HG02885 (cell line): ENCODE measurements at regions not wholly inside any gene's neighbourhood (a gene's known extent, or its start where the extent isn't known, plus 50 kb on each side); places are given as distances from the start of the nearest gene placed in this dataset.
"Not testable (repeated sequence)": the region's sequence is repeated elsewhere in the genome, so short reads cannot be mapped to it uniquely, and the experiment has no call there.

Experiments used
- ATAC-seq: cut with Tn5 transposase; IDR thresholded peaks from one replicate; pipeline ENCODE4 v1.9.1; 2021; ENCODE audit warnings: mild to moderate bottlenecking; ENCODE audit not compliant: unreplicated experiment, poor library complexity

GRCh38 chr2:11949732-11950523 is 203.5 kb downstream of the LPIN1 start:
- no peak for ATAC-seq

DNA sequence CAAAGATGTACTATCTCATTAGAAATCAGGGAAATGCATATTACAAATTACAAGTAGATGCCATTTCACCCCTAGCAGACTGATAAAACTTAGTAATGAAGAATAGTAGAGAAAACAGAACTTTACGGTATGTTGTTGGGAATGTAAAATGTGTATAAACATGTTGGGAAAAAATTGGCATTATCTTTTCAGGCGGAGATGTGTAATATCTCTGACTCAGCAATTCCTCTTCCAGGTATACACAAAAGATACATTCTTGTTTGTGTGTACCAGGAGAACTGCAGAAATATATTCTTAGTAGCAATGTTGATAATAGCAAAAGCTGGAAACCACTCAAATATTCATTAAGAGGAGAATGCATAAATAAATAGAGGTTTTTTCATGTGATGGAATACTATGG is 204.5 kb downstream of the LPIN1 start:
- ATAC-seq = no peak

- ATAC-seq = not testable (repeated sequence)
These were observed 205.1 kb downstream of the LPIN1 start for GRCh38 chr2:11951492-11951891.

DNA sequence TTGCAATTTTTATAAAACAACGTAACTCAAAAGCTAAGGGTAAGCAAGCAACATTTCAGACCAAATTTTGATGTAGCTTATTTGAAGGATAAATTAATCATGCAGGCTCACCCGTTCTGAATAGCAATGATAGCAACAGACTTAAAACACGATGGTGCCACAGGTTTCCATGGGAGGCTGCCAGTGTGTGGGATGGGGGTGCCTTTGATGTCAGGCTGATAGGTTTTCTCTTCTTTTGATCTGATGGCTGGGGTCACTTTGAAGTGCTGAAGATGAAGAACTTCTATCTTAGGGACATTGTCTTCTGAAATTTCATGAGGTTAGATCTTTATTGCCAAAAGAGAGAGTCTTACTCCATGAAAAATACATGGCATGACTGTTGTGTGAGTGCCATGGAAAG is 206.8 kb downstream of the LPIN1 start:
- ATAC-seq = no peak

GRCh38 chr2:11955314-11955713 is 208.9 kb downstream of the LPIN1 start:
- no peak for ATAC-seq

DNA sequence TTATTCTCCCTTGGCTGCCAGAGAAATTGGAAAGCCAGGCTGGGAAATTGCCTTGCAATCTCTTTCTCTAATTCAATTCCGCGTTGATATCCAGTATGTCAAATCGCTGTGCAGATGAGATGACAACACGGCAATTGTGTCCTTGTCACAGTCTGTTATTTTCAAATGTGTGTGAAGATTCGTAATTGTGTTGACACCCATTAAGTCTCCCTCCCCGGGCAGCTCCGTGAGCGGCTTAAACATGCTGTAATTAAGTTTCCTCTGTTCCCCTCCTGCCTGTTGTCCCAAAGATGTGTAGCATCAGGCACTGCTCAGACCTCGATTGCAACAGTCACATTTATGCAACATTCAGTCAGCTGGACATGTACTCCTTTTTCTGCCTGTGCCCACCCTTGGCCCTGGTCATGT is 209.5 kb downstream of the LPIN1 start:
- no peak for ATAC-seq

GRCh38 chr2:11962707-11963328 is 216.4 kb downstream of the LPIN1 start:
- ATAC-seq = no peak

DNA sequence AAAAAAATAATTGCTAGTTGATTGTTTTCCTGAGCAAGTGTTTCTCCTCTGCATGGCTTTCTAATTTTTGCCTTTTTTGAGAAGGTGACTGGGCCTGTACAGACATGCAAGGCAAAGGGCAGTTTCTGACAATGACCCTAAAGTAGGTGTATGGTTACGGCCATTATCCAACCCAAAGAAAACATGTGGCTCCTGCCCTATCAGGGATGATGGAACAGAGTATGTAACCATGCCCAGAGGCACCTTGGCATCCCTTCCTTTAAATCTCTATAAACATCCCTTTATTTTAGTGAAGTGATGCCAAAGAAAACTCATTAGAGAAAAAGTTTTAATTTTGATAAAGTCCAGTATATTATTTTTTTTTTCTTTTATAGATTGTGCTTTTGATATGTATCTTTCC is 217.5 kb downstream of the LPIN1 start:
- no peak for ATAC-seq

GRCh38 chr2:11967946-11968465 is 221.6 kb downstream of the LPIN1 start:
- no peak for ATAC-seq

DNA sequence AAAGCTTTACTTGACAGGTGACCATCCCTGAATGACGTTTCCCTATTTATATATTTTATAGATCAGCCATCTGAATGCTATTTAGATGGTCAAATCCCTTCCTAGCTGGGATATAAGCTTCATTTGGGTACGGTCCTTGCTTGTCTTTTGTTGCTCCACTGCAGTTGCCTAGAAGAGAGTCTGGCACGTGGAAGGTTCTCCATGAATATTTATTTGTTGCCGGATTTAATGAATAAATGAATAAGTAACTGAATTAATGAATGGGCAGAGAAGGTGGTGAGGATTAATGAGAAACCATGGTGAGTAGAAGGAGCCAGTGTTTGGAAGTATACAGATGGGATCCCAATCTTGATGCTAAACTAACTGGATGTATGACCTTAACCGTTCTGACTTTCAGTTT is 222.1 kb downstream of the LPIN1 start:
- no peak for ATAC-seq

DNA sequence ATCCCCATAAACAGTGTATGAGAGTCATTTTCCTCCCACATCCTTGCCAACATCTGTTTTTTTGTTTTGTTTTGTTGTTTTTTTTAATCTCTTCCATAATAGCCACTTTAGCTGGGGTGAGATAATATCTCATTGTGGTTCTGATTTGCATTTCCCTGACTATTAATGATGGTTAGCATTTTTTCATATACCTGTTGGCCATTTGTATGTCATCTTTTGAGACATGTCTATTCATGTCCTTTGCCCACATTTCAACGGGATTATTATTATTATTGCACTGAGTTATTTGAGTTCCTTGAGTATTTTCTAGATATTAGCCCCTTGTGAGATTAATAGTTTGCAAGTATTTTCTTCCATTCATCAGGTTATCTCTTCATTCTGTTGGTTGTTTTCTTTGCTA is 223.3 kb downstream of the LPIN1 start:
- no peak for ATAC-seq

- ATAC-seq = no peak
These were observed 228.1 kb downstream of the LPIN1 start for GRCh38 chr2:11974573-11974972.

- no peak for ATAC-seq
These were observed 228.9 kb downstream of the LPIN1 start for GRCh38 chr2:11975373-11975772.

GRCh38 chr2:11976073-11976472 is 229.6 kb downstream of the LPIN1 start:
- ATAC-seq = no peak

DNA sequence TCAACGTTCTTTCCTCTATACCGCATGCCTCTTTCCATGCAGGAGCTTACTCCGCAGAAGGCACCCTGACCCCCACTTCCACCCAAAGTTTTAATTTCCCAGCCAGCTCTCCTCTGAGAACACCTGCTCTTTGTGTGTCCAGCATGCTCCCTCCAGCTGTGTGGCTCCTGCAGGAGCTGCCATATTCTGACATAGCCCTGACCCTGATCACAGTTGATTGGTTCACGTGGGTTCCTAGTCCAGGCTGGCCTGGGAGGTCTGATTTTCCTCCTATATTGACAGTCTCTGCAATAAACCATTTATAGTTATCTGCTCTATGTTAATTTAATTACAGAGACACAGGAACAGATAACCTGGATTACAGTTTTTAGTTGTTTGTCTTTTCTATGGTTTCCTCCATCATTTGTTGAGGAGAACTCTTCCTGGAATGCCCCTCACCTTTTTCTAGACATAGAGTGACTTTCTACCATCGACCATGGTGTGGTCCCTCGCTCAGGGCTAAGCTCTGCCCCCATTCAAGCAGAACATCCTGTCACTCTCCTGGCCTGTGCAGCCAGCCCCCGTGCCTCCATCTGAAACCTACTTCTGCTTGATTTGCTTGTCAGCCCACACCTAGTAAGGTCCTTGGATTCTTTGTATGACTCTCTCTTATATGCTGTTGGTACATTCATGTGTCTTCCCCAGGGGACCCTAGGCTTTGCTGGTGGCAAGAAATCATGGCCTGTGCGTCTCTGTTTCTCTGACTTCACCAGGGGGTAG is 231.5 kb downstream of the LPIN1 start:
- no peak for ATAC-seq

- no peak for ATAC-seq
These were observed 234.4 kb downstream of the LPIN1 start for GRCh38 chr2:11980809-11981208.

DNA sequence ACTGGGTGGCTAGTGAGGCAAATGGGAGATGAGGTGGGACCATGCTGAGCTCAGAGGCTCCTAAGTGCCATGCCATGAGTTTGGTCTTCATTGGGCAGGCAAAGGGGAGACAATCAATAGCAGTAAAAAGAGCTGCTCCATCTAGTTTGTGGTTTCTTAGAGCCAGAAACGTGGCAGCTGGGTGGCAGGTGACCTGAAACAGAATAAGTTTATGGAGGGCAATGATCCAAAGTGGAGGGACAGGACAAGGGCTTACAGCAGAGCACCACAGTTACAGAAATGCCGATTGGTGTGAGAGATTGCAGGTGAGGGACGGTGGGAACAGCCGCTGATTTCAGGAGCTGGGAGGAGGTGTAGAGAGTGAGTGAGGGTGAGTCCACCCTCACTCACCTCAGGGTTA is 237.0 kb downstream of the LPIN1 start:
- no peak for ATAC-seq

- ATAC-seq = no peak
These were observed 237.4 kb downstream of the LPIN1 start for GRCh38 chr2:11983870-11984269.

GRCh38 chr2:11984316-11985158 is 238.1 kb downstream of the LPIN1 start:
- no peak for ATAC-seq
